ENCODE measurements at regions not wholly inside any gene's neighbourhood (a gene's known extent, or its start where the extent isn't known, plus 50 kb on each side); places are given as distances from the start of the nearest gene placed in this dataset.

GRCh38 chr3:110804856-110805255, 266.8 kb upstream of the NECTIN3 start:
- no peak for TF ChIP-seq CTCF (IDR thresholded peaks at IDR 0.05; ENCODE audit: poor library complexity, severe bottlenecking)
- no peak for TF ChIP-seq EZH2 (IDR thresholded peaks at IDR 0.05; ENCODE audit: borderline replicate concordance, insufficient read depth, low read length, poor library complexity, severe bottlenecking)
- no peak for TF ChIP-seq EP300 (conservative IDR thresholded peaks at IDR 0.05; ENCODE audit: poor library complexity, severe bottlenecking)
- no peak for TF ChIP-seq POLR2AphosphoS5 (IDR thresholded peaks at IDR 0.05)
- no peak for TF ChIP-seq TAF1 (IDR thresholded peaks at IDR 0.05; ENCODE audit: low read depth)
